ENCODE measurements at regions not wholly inside any gene's neighbourhood (a gene's known extent, or its start where the extent isn't known, plus 50 kb on each side); places are given as distances from the start of the nearest gene placed in this dataset.

- TF ChIP-seq, protein P1, sequence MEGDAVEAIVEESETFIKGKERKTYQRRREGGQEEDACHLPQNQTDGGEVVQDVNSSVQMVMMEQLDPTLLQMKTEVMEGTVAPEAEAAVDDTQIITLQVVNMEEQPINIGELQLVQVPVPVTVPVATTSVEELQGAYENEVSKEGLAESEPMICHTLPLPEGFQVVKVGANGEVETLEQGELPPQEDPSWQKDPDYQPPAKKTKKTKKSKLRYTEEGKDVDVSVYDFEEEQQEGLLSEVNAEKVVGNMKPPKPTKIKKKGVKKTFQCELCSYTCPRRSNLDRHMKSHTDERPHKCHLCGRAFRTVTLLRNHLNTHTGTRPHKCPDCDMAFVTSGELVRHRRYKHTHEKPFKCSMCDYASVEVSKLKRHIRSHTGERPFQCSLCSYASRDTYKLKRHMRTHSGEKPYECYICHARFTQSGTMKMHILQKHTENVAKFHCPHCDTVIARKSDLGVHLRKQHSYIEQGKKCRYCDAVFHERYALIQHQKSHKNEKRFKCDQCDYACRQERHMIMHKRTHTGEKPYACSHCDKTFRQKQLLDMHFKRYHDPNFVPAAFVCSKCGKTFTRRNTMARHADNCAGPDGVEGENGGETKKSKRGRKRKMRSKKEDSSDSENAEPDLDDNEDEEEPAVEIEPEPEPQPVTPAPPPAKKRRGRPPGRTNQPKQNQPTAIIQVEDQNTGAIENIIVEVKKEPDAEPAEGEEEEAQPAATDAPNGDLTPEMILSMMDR (conservative IDR thresholded peaks at IDR 0.05; ENCODE audit: low read depth, low read length): no peak
- DNase-seq (ENCODE audit: low read depth): no peak
- H3K4me3 ChIP-seq (ENCODE audit: low read length): no peak overlapping the region
These were observed 347.2 kb upstream of the ANXA10 start for GRCh38 chr4:167745024-167745687.

- DNase-seq (ENCODE audit: low read depth): no peak
- TF ChIP-seq, protein P1 (conservative IDR thresholded peaks at IDR 0.05; ENCODE audit: low read depth, low read length): no peak
- no peak overlapping the region for H3K4me3 ChIP-seq (ENCODE audit: low read length)
These were observed 325.1 kb upstream of the ANXA10 start for GRCh38 chr4:167767281-167767680.

GRCh38 chr4:167774646-167775045 is 317.7 kb upstream of the ANXA10 start:
- DNase-seq (ENCODE audit: low read depth): no peak
- no peak overlapping the region for H3K4me3 ChIP-seq (ENCODE audit: low read length)
- TF ChIP-seq, protein P1 (conservative IDR thresholded peaks at IDR 0.05; ENCODE audit: low read depth, low read length): no peak

DNA sequence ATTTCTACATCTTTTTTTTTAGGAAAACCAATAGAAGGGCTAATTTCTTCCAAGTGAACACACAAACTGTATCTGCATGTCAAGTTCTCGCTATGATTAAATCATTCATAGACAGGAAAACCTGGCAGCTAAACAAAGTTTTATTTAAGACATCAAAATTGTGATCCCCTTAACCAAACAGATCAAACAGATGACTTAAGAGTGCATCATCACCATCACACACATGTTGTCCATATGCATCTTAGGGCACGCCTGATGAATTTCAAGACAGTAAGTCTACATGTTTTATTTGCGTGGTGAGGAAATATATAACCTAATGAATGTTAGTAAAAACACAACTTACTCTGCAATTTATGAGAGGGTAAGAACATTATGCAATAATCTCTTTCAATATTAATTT is 317.0 kb upstream of the ANXA10 start:
- no peak overlapping the region for H3K4me3 ChIP-seq (ENCODE audit: low read length)
- TF ChIP-seq, protein P1 (conservative IDR thresholded peaks at IDR 0.05; ENCODE audit: low read depth, low read length): no peak
- DNase-seq (ENCODE audit: low read depth): no peak

- no peak for DNase-seq (ENCODE audit: low read depth)
- TF ChIP-seq, protein P1 (conservative IDR thresholded peaks at IDR 0.05; ENCODE audit: low read depth, low read length): no peak
- no peak overlapping the region for H3K4me3 ChIP-seq (ENCODE audit: low read length)
These were observed 313.1 kb upstream of the ANXA10 start for GRCh38 chr4:167779280-167779679.

GRCh38 chr4:167779864-167780263 is 312.5 kb upstream of the ANXA10 start:
- TF ChIP-seq, protein P1 (conservative IDR thresholded peaks at IDR 0.05; ENCODE audit: low read depth, low read length): no peak
- DNase-seq (ENCODE audit: low read depth): no peak
- H3K4me3 ChIP-seq (ENCODE audit: low read length): no peak overlapping the region

DNA sequence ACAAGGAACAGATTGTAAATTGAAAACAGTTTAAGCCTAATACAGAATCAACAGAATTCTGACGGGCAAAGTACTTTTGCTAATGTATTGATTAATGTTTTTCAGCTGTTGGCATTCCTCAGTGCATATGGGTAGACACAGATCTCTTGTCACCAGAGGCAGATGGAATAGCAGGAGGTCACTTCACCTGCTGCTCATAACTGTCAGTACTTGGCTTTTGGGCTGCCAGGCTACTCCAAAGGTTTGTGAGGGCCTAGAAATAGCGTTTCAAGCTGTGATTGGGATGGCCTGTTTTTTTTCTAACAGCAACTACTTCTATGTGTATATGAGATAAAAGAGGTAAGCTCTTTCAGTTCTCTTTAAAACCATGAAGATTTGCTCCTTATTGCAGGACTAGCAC is 307.5 kb upstream of the ANXA10 start:
- no peak overlapping the region for H3K4me3 ChIP-seq (ENCODE audit: low read length)
- TF ChIP-seq, protein P1 (conservative IDR thresholded peaks at IDR 0.05; ENCODE audit: low read depth, low read length): no peak
- DNase-seq (ENCODE audit: low read depth): no peak
